ENCODE measurements at regions not wholly inside any gene's neighbourhood (a gene's known extent, or its start where the extent isn't known, plus 50 kb on each side); places are given as distances from the start of the nearest gene placed in this dataset.

- FAIRE-seq: no peak
- no peaks in the 10 kb centered on the region for H3K9me3 Mint-ChIP-seq (ENCODE audit: unreplicated experiment)
- Histone ChIP-seq H3K4me1 (ENCODE audit: insufficient read depth, low read length) (no peaks in the 10 kb centered on the region), H3K4me2 (ENCODE audit: low read length) (no peak overlapping the region), H4K20me1 (ENCODE audit: insufficient read depth, low read length) (no peaks in the 10 kb centered on the region), H3K36me3 (ENCODE audit: insufficient read depth, low read length) (no peaks in the 10 kb centered on the region), H3K9me3 (ENCODE audit: insufficient read depth, low read depth, low read length) (no peaks in the 10 kb centered on the region), H2AFZ (ENCODE audit: low read depth, low read length) (no peak overlapping the region), H3K27ac (ENCODE audit: low read depth, low read length) (no peak overlapping the region), H3K79me2 (ENCODE audit: insufficient read depth, low read length) (no peaks in the 10 kb centered on the region), H3K9ac (ENCODE audit: low read length) (no peak overlapping the region), H3K4me3 (ENCODE audit: insufficient read depth, low read depth, low read length) (no peak overlapping the region), H3K27me3 (ENCODE audit: insufficient read depth, low read length) (no peaks in the 10 kb centered on the region)
- peak; percentile 2 for DNase-seq (ENCODE audit: low read depth)
- H3K36me3 Mint-ChIP-seq (ENCODE audit: low read depth, unreplicated experiment): no peaks in the 10 kb centered on the region
- peaks cover 3% of the 10 kb centered on the region for H3K4me1 Mint-ChIP-seq (ENCODE audit: low read depth, unreplicated experiment)
- H3K27ac Mint-ChIP-seq (ENCODE audit: unreplicated experiment): no peak overlapping the region
- TF ChIP-seq EZH2 (IDR thresholded peaks at IDR 0.05; ENCODE audit: insufficient read depth, low read length) (no peak), CTCF (IDR thresholded peaks at IDR 0.05; ENCODE audit: insufficient read depth, low read depth, low read length) (no peak)
- H3K4me3 Mint-ChIP-seq (ENCODE audit: unreplicated experiment): no peak overlapping the region
- H3K27me3 Mint-ChIP-seq (ENCODE audit: low read depth, unreplicated experiment): peaks cover 2% of the 10 kb centered on the region
These were observed 442.9 kb upstream of the SGCD start for GRCh38 chr5:155884041-155884440.

- Mint-ChIP-seq H3K9me3 (ENCODE audit: unreplicated experiment) (no peaks in the 10 kb centered on the region), H3K27me3 (ENCODE audit: low read depth, unreplicated experiment) (peaks cover 2% of the 10 kb centered on the region), H3K36me3 (ENCODE audit: low read depth, unreplicated experiment) (no peaks in the 10 kb centered on the region), H3K4me3 (ENCODE audit: unreplicated experiment) (no peak overlapping the region), H3K4me1 (ENCODE audit: low read depth, unreplicated experiment) (peaks cover 3% of the 10 kb centered on the region), H3K27ac (ENCODE audit: unreplicated experiment) (no peak overlapping the region)
- Histone ChIP-seq H3K9me3 (ENCODE audit: insufficient read depth, low read depth, low read length) (no peaks in the 10 kb centered on the region), H4K20me1 (ENCODE audit: insufficient read depth, low read length) (no peaks in the 10 kb centered on the region), H3K79me2 (ENCODE audit: insufficient read depth, low read length) (no peaks in the 10 kb centered on the region), H3K27ac (ENCODE audit: low read depth, low read length) (no peak overlapping the region), H3K36me3 (ENCODE audit: insufficient read depth, low read length) (no peaks in the 10 kb centered on the region), H3K27me3 (ENCODE audit: insufficient read depth, low read length) (no peaks in the 10 kb centered on the region), H3K4me3 (ENCODE audit: insufficient read depth, low read depth, low read length) (no peak overlapping the region), H3K9ac (ENCODE audit: low read length) (no peak overlapping the region), H3K4me2 (ENCODE audit: low read length) (no peak overlapping the region), H2AFZ (ENCODE audit: low read depth, low read length) (no peak overlapping the region), H3K4me1 (ENCODE audit: insufficient read depth, low read length) (no peaks in the 10 kb centered on the region)
- TF ChIP-seq CTCF (IDR thresholded peaks at IDR 0.05; ENCODE audit: insufficient read depth, low read depth, low read length) (no peak), EZH2 (IDR thresholded peaks at IDR 0.05; ENCODE audit: insufficient read depth, low read length) (no peak)
- DNase-seq (ENCODE audit: low read depth) (no peak), FAIRE-seq (no peak)
These were observed 441.8 kb upstream of the SGCD start for GRCh38 chr5:155885199-155885598.

GRCh38 chr5:155886311-155887031, 440.5 kb upstream of the SGCD start:
- Histone ChIP-seq H3K4me1 (ENCODE audit: insufficient read depth, low read length) (no peaks in the 10 kb centered on the region), H3K4me2 (ENCODE audit: low read length) (no peak overlapping the region), H3K9me3 (ENCODE audit: insufficient read depth, low read depth, low read length) (no peaks in the 10 kb centered on the region), H3K27me3 (ENCODE audit: insufficient read depth, low read length) (no peaks in the 10 kb centered on the region), H3K36me3 (ENCODE audit: insufficient read depth, low read length) (no peaks in the 10 kb centered on the region), H2AFZ (ENCODE audit: low read depth, low read length) (no peak overlapping the region), H3K9ac (ENCODE audit: low read length) (no peak overlapping the region), H3K79me2 (ENCODE audit: insufficient read depth, low read length) (no peaks in the 10 kb centered on the region), H3K4me3 (ENCODE audit: insufficient read depth, low read depth, low read length) (no peak overlapping the region), H3K27ac (ENCODE audit: low read depth, low read length) (no peak overlapping the region), H4K20me1 (ENCODE audit: insufficient read depth, low read length) (no peaks in the 10 kb centered on the region)
- Mint-ChIP-seq H3K9me3 (ENCODE audit: unreplicated experiment) (no peaks in the 10 kb centered on the region), H3K27me3 (ENCODE audit: low read depth, unreplicated experiment) (peaks cover 2% of the 10 kb centered on the region), H3K4me3 (ENCODE audit: unreplicated experiment) (no peak overlapping the region), H3K4me1 (ENCODE audit: low read depth, unreplicated experiment) (peaks cover 3% of the 10 kb centered on the region), H3K27ac (ENCODE audit: unreplicated experiment) (no peak overlapping the region), H3K36me3 (ENCODE audit: low read depth, unreplicated experiment) (no peaks in the 10 kb centered on the region)
- no peak for TF ChIP-seq CTCF (IDR thresholded peaks at IDR 0.05; ENCODE audit: insufficient read depth, low read depth, low read length)
- TF ChIP-seq EZH2 (IDR thresholded peaks at IDR 0.05; ENCODE audit: insufficient read depth, low read length): no peak
- DNase-seq (ENCODE audit: low read depth) (no peak), FAIRE-seq (no peak)

Measured in astrocyte (in vitro differentiated cells and primary cell).